Keratinocyte (primary cell): ENCODE measurements at regions not wholly inside any gene's neighbourhood (a gene's known extent, or its start where the extent isn't known, plus 50 kb on each side); places are given as distances from the start of the nearest gene placed in this dataset.

Experiments
- DNase-seq: peaks from one replicate; pipeline ENCODE4 v3.0.0-alpha.2; 2011; ENCODE audit warnings: low read depth, missing footprints, low spot score
- FAIRE-seq: peaks from 2 replicates; lab custom pipeline; 2011; peaks lifted over from hg19 to GRCh38; lab: Jason Lieb, UNC
- H2AFZ ChIP-seq: 2 replicates; pipeline ENCODE4 v1.6.0; 2012; ENCODE audit warnings: low read length, control low read depth, inconsistent platforms; ENCODE audit not compliant: control insufficient read depth
- H3K27ac ChIP-seq: 2 replicates; pipeline ENCODE4 v1.5.1; 2011; ENCODE audit warnings: low read length; ENCODE audit not compliant: control insufficient read depth, insufficient read depth
- H3K27me3 ChIP-seq: 3 replicates; pipeline ENCODE4 v1.6.0; 2011; ENCODE audit warnings: low read length; ENCODE audit not compliant: control insufficient read depth, insufficient read depth; ENCODE audit errors: extremely low read depth
- H3K36me3 ChIP-seq, 2 experiments: 2 replicates in 1 of 2; 3 replicates in 1 of 2; pipeline ENCODE4 v1.5.1; 2011; ENCODE audit warnings: low read length in 2 of 2, mild to moderate bottlenecking in 1 of 2; ENCODE audit not compliant: control insufficient read depth in 2 of 2, insufficient read depth in 2 of 2; ENCODE audit errors: extremely low read depth in 1 of 2
- H3K4me1 ChIP-seq: 3 replicates; pipeline ENCODE4 v1.5.1; 2011; ENCODE audit warnings: low read length; ENCODE audit not compliant: control insufficient read depth, insufficient read depth; ENCODE audit errors: extremely low read depth
- H3K4me2 ChIP-seq: 3 replicates; pipeline ENCODE4 v1.6.0; 2011; ENCODE audit warnings: low read depth, low read length; ENCODE audit not compliant: control insufficient read depth, insufficient read depth; ENCODE audit errors: extremely low read depth
- H3K4me3 ChIP-seq, 3 experiments: fragments of 200-600 bp in 1 of 3; sonication (generic) in 1 of 3; 2 replicates in 2 of 3; 3 replicates in 1 of 3; pipeline ENCODE4 v1.5.1; 2011 to 2016; ENCODE audit warnings: low read length in 3 of 3, mild to moderate bottlenecking in 3 of 3, control low read depth in 2 of 3, inconsistent platforms in 1 of 3, low read depth in 1 of 3, mixed read lengths in 1 of 3, mixed run types in 1 of 3, moderate library complexity in 1 of 3; ENCODE audit not compliant: control insufficient read depth in 2 of 3, insufficient read depth in 2 of 3; ENCODE audit errors: extremely low read depth in 1 of 3
- H3K79me2 ChIP-seq: 2 replicates; pipeline ENCODE4 v1.6.0; 2012; ENCODE audit warnings: low read length; ENCODE audit not compliant: control insufficient read depth, insufficient read depth
- H3K9ac ChIP-seq: 3 replicates; pipeline ENCODE4 v1.6.0; 2011; ENCODE audit warnings: low read length; ENCODE audit not compliant: control insufficient read depth, insufficient read depth; ENCODE audit errors: extremely low read depth
- H3K9me1 ChIP-seq: 3 replicates; pipeline ENCODE4 v1.6.0; 2011; ENCODE audit warnings: low read length; ENCODE audit not compliant: control insufficient read depth, insufficient read depth; ENCODE audit errors: extremely low read depth
- H3K9me3 ChIP-seq: 2 replicates; pipeline ENCODE4 v1.5.1; 2012; ENCODE audit warnings: low read depth, low read length; ENCODE audit not compliant: control insufficient read depth
- H4K20me1 ChIP-seq: 3 replicates; pipeline ENCODE4 v1.6.0; 2011; ENCODE audit warnings: low read length; ENCODE audit not compliant: control insufficient read depth, insufficient read depth; ENCODE audit errors: extremely low read depth
- EZH2 ChIP-seq: IDR thresholded peaks from one replicate; pipeline ENCODE4 v1.6.1; 2012; ENCODE audit warnings: inconsistent platforms, mild to moderate bottlenecking, low read length, moderate library complexity
- dilution Hi-C: fragments of 300-500 bp; cut with MboI; formaldehyde crosslinking; loops from one replicate; pipeline ENCODE4 v1.7.0; 2020; ENCODE audit warnings: low sequenced_read_pairs; ENCODE audit not compliant: extremely low pct_ligation_motif_present
- TF ChIP-seq, protein P1 (sequence below), 3 experiments: IDR thresholded peaks in 1 of 3; conservative IDR thresholded peaks in 1 of 3; optimal IDR thresholded peaks in 1 of 3; 2 replicates in 2 of 3; 3 replicates in 1 of 3; pipeline versions ENCODE3 to v1.5.1; 2011; ENCODE audit warnings: low read length in 3 of 3, mild to moderate bottlenecking in 3 of 3, moderate library complexity in 2 of 3, control low read depth in 1 of 3, inconsistent platforms in 1 of 3; ENCODE audit not compliant: insufficient read depth in 2 of 3; ENCODE audit errors: extremely low read depth in 1 of 3

DNA sequence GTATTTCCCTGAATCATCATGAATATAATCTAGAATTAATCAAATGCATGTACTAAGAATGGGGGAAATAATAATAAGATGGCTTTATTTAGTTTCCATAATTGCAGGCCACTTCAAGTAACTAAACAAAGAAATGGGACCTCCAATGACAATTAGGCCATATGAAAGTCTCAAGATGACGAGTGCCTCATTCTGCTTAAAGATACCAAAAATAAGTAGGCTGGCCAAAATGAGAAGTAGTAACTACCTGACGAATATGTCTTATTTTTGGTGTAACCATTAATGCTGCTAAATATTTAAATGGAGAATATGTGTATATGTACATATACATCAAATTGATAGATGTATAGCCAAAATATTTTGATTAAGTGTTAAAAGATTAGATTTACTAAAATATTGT lies 932.6 kb downstream of the EPHA3 start:
- Histone ChIP-seq H3K4me3 (no peak overlapping the region), H3K27ac (no peak overlapping the region), H2AFZ (no peak overlapping the region), H3K9ac (no peak overlapping the region), H3K79me2 (no peaks in the 10 kb centered on the region), H3K27me3 (no peaks in the 10 kb centered on the region), H3K9me1 (no peaks in the 10 kb centered on the region), H3K4me2 (no peak overlapping the region), H4K20me1 (no peaks in the 10 kb centered on the region), H3K36me3 (no peaks in the 10 kb centered on the region), H3K4me1 (no peaks in the 10 kb centered on the region), H3K9me3 (no peaks in the 10 kb centered on the region)
- dilution Hi-C loops = no loop called here
- TF ChIP-seq EZH2 = no peak
- DNase-seq (no peak), FAIRE-seq (no peak)

DNA sequence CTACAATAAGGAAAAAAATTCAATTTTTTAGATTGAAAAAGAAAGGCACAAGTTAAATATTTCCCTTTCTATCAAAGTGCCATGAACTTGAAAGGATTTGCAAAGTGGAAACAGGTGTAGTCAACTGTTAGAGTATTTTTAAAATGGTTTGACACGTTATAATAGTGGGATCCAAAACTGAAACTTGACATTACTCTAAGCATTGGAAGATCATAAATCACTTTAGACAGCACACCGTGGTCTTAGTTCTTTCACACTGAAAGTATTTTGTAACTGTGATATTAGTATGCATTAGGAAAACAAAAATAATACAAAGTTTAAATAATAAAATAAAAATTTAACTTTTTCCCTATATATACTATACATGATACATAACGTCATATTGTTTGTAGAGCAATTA lies 933.1 kb downstream of the EPHA3 start:
- H3K9me1 ChIP-seq = no peaks in the 10 kb centered on the region
- H3K4me3 ChIP-seq = no peak overlapping the region
- no peak for FAIRE-seq
- H3K4me1 ChIP-seq = no peaks in the 10 kb centered on the region
- no peak overlapping the region for H3K4me2 ChIP-seq
- no peak for DNase-seq
- no peaks in the 10 kb centered on the region for H3K27me3 ChIP-seq
- H3K79me2 ChIP-seq = no peaks in the 10 kb centered on the region
- H4K20me1 ChIP-seq = no peaks in the 10 kb centered on the region
- TF ChIP-seq, protein P1, sequence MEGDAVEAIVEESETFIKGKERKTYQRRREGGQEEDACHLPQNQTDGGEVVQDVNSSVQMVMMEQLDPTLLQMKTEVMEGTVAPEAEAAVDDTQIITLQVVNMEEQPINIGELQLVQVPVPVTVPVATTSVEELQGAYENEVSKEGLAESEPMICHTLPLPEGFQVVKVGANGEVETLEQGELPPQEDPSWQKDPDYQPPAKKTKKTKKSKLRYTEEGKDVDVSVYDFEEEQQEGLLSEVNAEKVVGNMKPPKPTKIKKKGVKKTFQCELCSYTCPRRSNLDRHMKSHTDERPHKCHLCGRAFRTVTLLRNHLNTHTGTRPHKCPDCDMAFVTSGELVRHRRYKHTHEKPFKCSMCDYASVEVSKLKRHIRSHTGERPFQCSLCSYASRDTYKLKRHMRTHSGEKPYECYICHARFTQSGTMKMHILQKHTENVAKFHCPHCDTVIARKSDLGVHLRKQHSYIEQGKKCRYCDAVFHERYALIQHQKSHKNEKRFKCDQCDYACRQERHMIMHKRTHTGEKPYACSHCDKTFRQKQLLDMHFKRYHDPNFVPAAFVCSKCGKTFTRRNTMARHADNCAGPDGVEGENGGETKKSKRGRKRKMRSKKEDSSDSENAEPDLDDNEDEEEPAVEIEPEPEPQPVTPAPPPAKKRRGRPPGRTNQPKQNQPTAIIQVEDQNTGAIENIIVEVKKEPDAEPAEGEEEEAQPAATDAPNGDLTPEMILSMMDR (optimal IDR thresholded peaks at IDR 0.05 in 1 of 3, IDR thresholded peaks at IDR 0.05 in 1 of 3, conservative IDR thresholded peaks at IDR 0.05 in 1 of 3; ENCODE audit: extremely low read depth in 1 of 3, insufficient read depth in 2 of 3, low read length in 3 of 3) = no peak
- TF ChIP-seq EZH2 = no peak
- H3K9ac ChIP-seq = no peak overlapping the region
- dilution Hi-C loops = no loop called here
- H3K36me3 ChIP-seq = no peaks in the 10 kb centered on the region
- H3K9me3 ChIP-seq = no peaks in the 10 kb centered on the region
- no peak overlapping the region for H2AFZ ChIP-seq
- no peak overlapping the region for H3K27ac ChIP-seq

DNA sequence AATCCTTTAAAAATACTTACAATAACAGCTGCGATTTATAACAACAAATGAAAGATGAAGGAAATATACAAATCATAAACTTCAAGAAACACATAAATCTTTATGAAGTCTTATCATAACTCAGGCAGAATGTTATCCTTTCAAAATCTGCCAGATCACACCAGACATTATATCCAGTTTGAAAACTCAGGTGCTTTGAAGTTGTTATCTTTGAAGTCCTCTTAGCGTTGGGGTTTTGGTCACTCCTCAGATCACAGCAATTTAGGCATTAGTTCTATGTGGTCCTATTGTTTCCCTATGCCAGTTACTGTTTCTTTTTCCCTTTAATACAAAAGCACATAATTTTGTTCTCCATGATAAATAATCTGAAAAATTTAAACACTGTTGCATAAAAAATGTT lies 934.6 kb downstream of the EPHA3 start:
- Histone ChIP-seq H3K9me3 (no peaks in the 10 kb centered on the region), H3K79me2 (no peaks in the 10 kb centered on the region), H3K4me1 (no peaks in the 10 kb centered on the region), H4K20me1 (no peaks in the 10 kb centered on the region), H3K9ac (no peak overlapping the region), H3K36me3 (no peaks in the 10 kb centered on the region), H3K4me3 (no peak overlapping the region), H3K27me3 (no peaks in the 10 kb centered on the region), H3K27ac (no peak overlapping the region), H3K9me1 (no peaks in the 10 kb centered on the region), H2AFZ (no peak overlapping the region), H3K4me2 (no peak overlapping the region)
- DNase-seq = no peak
- TF ChIP-seq EZH2 = no peak
- TF ChIP-seq, protein P1 (optimal IDR thresholded peaks at IDR 0.05 in 1 of 3, IDR thresholded peaks at IDR 0.05 in 1 of 3, conservative IDR thresholded peaks at IDR 0.05 in 1 of 3; ENCODE audit: extremely low read depth in 1 of 3, insufficient read depth in 2 of 3, low read length in 3 of 3) = no peak
- dilution Hi-C loops = no loop called here
- no peak for FAIRE-seq
